Hippocampal formation (tissue), 2 donors: ENCODE measurements at regions not wholly inside any gene's neighbourhood (a gene's known extent, or its start where the extent isn't known, plus 50 kb on each side); places are given as distances from the start of the nearest gene placed in this dataset.
A peak's percentile ranks its signal among the peaks of the same experiment; 100 is the strongest.
"Not testable (repeated sequence)": the region's sequence is repeated elsewhere in the genome, so short reads cannot be mapped to it uniquely, and the experiment has no call there.

Experiments used
- DNase-seq, 2 donors: peaks; one replicate each; lab custom pipeline; 2025; lab: John Stamatoyannopoulos, UW

- DNase-seq = no peak
Observed at GRCh38 chrX:81857192-81857591, 655.3 kb downstream of the SH3BGRL start.

DNA sequence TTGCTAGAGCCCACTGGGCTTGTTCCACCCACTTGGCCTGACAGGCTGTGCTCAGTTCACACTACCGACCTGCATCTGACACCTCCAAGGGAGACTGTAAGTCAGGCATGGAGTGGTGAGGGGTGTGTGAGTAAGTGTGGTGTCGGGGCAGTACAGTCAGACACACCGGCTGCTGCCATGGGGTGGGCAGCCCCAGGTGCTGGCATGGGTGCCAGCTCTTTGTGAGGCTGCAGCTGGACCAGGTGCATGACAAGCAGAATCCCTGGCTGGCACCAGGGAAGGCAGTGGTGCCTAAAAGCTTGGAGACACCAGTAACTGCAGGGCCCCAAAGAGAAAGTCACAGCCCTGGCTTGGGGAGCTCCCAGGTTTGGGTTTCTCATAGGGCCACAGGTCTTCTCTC, 665.0 kb downstream of the SH3BGRL start:
- no peak for DNase-seq

DNA sequence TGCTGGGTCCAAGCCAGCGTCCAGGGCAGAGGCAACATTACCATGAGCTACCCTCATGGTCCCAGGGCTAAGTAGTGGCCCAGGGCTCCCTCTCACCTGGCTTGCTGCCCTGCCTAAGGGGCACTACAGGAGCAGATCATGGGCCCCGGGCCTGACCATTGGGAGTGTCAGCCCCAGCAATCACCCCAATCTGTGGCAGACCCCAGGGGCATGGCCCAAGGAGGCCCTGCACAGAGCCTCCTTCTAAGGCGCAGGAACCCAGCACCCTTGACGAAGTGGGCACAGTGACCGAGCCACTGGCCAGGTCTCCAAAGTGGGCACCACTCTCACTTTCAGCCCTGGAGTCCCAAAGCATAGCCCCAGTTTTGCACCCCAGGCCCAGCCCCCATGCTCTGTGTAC, 667.1 kb downstream of the SH3BGRL start:
- DNase-seq = no peak

DNA sequence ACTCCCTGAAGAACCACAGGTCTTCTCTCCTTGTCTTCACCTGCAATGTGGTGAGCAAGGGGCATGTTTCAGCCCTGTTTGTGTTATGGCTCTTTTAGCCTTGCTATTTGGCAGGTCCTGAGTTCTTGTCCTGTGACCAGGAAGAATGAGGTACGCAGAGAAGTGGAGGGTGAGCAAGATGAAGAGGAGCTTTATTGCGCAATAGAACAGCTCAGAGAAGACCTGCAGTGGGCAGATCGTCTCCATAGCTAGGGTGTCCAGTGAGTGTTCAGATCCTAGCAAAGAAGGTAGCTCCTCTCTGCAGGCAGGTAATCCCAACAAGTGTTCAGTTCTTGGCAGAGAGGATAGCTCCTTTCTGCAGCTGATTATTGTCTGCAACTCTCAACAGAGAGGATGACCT, 672.9 kb downstream of the SH3BGRL start:
- DNase-seq = no peak

DNA sequence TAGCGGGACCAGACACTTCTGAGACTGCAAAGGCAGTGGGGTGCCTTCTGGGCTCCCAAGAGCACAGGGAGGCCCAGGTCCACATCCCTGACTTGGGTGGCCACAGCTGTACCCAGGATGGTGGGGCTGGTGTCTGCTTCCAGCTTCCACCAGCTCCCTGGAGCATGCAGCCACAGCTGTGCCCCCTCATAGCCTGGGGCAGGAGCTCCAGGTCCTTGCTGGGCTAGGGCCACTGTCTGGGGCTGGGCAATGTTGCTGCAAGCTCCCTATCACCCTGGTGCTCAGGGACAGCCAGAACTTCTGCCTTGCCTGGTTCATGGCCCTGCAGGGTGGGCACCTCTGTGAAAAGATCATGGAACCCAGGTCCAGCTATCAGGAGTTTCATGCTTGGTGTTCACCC, 673.9 kb downstream of the SH3BGRL start:
- no peak for DNase-seq

DNA sequence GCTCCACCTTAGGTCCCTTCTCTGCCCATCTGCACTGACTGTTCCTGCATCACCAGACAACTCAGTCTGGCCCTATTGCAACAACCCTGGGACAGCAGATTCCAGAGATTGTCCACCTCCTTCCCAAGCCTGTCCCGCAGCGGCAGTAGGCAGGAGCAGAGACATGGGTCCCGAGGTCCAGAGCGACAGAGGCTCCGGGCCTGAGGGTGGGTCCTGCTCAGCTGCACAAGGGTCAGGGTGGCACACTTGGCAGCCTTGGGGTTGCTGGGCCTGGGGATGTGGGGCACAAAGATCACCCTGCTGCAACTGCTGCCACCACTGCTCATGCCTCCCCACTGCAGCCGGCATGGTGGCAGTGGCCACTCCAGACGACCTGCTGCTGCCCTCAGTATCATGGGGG, 674.5 kb downstream of the SH3BGRL start:
- no peak for DNase-seq

GRCh38 chrX:81890521-81890920, 688.6 kb downstream of the SH3BGRL start:
- DNase-seq = no peak

- no peak for DNase-seq
Observed at GRCh38 chrX:81900522-81900921, 698.6 kb downstream of the SH3BGRL start.

DNA sequence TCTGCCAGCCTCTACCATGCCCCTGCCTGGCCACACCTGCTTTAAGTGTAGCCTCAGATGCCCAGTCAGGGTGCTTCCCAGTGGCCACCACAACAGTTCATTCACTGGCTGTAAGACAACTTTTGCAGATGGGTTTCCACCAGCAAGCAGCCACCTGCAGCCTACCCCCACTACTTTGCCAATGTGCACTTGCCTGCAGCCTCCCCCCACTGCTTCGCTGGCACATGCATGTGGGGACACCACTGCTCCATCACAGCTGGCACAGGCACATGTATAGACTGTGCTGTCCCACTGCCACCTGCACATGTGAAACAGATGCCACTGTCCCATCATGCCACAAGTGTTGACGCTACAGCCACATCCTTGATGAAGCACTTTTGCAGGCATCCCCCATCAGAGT, 723.9 kb downstream of the SH3BGRL start:
- no peak for DNase-seq

GRCh38 chrX:81945911-81946310, 744.0 kb downstream of the SH3BGRL start:
- DNase-seq = not testable (repeated sequence)

DNA sequence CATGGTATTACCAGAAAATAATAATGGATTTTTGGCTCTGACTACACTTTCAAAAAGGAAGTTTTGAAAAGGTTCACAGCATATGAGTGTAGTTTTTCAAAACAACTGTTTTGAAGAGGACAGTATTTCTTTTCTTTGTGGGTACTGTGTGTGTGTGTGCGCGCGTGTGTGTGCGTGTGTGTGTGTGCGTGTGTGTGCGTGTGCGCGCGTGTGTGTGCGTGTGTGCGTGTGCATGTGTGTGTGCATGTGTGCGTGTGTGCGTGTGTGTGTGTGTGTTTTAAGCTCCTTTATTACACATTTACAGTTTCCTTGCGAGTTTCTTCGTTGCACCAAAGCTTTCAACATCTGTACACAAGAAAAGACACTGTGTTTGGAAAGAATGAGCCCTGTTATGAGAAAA, 755.4 kb downstream of the SH3BGRL start:
- DNase-seq = no peak

DNA sequence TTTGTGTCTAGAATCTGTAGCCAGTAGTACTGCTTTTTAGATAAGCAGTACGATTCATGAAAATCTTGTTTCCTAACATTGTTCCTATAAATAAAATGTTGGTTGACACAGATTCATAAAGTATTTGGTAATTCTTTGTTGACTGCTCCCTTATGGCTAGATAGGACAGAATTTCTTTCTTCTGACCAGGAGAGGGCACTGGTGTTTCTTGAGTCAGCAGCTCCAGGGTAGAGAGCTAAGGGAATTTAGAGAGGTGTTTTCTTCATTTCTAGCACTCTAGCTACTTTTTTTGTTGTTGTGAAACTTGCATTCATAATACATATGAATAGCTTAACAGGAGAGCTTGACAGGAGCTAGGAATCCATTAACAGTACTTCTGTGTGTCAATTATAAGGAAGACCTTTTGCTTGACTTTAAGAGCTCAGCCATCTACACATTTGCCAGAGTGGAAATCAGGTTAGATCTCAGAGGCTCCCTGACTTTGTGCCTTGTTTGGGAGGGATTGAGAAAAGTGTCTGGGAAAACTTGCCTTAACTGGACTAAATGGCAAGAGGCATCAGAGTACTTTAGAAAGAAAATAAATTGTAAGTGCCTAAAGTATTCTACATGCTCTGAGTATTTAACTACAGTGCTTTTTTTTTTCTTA, 756.1 kb downstream of the SH3BGRL start:
- DNase-seq = peak in 1 of 2 donors; percentile 32

DNA sequence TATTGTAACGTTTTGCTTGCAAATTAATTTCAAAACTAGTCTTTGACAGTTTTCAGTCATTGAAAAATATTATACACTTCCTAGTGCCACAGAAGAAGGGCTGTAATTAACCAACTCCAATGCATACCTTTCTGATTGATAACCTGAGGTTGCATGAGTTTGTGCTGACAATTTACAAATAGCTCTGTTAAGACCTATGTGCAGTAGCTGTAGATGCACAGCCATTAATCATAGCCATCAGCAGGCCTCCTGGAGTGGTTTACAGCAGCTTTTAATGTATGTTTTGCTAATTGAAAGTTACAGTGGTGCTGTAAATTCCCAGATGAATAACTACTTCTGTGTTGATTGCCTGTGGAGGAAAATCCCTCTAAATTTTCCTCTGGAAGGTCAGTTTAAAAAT, 758.1 kb downstream of the SH3BGRL start:
- no peak for DNase-seq

GRCh38 chrX:81974413-81974812, 772.5 kb downstream of the SH3BGRL start:
- not testable (repeated sequence) for DNase-seq

- DNase-seq = no peak
Observed at GRCh38 chrX:81979806-81980515, 778.1 kb downstream of the SH3BGRL start.

- not testable (repeated sequence) for DNase-seq
Observed at GRCh38 chrX:81987217-81987616, 785.3 kb downstream of the SH3BGRL start.

DNA sequence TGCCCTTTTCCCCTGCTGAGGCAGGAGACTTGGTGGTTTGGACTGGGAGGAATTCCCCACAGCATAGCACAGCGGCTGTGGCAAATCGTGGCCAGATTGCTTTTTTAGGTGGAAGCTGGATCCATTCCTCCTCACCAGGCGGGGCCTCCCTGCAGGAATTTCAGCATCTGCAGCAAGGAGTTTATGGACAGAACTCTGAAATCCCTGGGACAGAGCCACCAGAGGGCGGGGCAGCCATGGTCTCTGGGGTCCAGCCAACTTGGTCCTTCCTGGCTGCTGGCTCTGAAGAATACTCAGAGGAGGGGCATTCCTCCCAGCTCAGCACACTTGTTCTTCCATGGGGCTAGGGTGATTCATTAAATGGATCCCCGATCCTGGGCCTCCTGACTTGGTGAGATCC, 794.3 kb downstream of the SH3BGRL start:
- no peak for DNase-seq

GRCh38 chrX:82029571-82030218, 827.8 kb downstream of the SH3BGRL start:
- no peak for DNase-seq

GRCh38 chrX:82031250-82031649, 829.3 kb downstream of the SH3BGRL start:
- DNase-seq = no peak

GRCh38 chrX:82038793-82039192, 836.9 kb downstream of the SH3BGRL start:
- DNase-seq = no peak

- DNase-seq = no peak
Observed at GRCh38 chrX:82041034-82041433, 839.1 kb downstream of the SH3BGRL start.

GRCh38 chrX:82058728-82059127, 856.8 kb downstream of the SH3BGRL start:
- DNase-seq = no peak

DNA sequence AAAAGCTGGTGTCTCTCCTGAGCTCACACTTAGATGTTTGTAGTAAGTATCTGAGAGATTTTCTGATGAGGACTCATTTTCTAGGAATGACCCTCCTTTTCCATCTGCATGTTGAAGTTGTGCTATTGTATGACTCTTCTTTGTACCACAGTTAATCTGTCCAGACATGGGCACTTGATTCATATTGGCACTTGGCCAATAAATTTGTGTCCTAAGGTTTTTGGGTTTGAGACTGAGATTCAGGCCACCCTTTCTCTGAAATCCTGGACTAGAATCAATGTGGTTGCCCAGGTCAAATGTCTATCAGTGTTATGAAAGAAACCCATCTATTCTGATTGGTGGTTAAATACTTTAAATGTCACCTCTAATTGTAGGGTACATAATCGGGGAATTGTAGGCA, 869.0 kb downstream of the SH3BGRL start:
- DNase-seq = no peak
